SIG-M5 treated with dmso at 0.1 percent for 504 hours (cell line): ENCODE measurements at regions not wholly inside any gene's neighbourhood (a gene's known extent, or its start where the extent isn't known, plus 50 kb on each side); places are given as distances from the start of the nearest gene placed in this dataset.

Experiments
- DNase-seq: peaks from one replicate; lab custom pipeline; 2025; ENCODE audit not compliant: unreplicated experiment; lab: John Stamatoyannopoulos, UW

- DNase-seq = no peak
Measured at GRCh38 chr15:85889956-85890619, 95.4 kb upstream of the KLHL25 start.

GRCh38 chr15:85890620-85890980 lies 95.9 kb upstream of the KLHL25 start:
- DNase-seq = no peak

DNA sequence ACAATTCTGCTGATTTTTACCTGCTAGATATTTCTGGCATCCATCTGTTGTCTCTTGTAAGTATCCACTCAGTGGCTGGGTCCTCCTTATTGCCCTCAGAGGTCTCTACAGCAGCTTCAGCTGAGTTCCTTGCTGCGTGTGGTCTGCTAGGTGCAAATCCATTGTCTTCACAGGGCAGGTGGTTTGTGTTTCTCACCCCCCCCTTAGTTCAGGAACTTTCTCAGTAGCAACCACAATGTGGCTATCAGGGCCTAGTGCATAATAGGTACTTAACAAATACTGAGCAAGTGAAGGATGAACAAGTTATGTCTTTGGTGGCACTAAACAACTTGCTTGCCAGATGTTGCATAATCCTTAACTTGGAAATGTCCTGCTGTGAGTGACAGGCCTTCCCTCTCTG lies 96.7 kb upstream of the KLHL25 start:
- DNase-seq = no peak

DNA sequence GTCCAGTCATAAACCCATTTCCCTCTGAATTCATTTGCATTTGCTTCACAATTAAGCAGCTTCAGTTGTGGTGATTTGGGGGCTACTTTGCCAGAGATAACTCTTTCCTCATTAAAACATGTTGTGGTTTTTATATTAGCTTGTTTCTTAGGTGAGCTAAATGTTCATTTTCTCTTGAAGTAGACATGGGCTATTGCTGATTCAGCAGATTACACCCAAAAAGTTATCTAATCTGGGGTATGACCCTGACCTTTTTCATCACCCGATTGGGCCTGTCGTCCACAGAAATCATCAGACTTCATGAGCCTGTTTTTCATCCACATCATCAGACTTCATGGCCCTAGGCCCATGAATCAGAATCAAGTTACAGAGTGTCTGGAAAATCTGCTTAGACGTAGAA lies 97.5 kb upstream of the KLHL25 start:
- no peak for DNase-seq

DNA sequence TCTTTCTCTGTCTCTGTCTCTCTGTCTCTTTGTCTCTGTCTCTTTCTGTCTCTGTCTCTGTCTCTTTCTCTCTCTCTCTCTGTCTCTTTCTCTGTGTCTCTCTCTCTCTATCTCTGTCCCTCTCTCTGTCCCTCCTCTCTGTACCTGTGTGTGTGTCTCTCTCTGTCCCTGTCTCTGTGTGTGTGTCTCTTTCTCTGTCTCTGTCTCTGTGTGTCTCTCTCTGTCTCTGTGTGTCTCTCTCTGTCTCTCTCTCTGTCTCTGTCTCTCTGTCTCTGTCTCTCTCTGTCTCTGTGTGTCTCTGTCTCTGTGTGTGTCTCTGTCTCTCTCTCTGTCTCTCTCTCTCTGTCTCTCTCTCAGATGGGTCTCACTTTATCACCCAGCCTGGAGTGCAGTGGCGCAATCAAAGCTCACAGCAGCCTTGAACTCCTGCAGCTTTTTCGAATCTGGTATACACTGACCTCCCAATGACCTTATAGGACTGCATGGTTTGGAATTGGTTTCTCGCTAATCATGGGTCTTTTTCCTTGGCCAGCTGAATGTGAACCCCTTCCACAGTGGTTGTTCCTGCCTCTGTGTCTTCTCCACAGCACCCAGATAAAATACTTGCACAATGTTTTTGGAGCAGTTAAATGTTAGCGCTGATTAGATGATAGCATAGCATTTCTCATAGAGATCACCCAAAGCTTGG lies 102.6 kb upstream of the KLHL25 start:
- DNase-seq = no peak

DNA sequence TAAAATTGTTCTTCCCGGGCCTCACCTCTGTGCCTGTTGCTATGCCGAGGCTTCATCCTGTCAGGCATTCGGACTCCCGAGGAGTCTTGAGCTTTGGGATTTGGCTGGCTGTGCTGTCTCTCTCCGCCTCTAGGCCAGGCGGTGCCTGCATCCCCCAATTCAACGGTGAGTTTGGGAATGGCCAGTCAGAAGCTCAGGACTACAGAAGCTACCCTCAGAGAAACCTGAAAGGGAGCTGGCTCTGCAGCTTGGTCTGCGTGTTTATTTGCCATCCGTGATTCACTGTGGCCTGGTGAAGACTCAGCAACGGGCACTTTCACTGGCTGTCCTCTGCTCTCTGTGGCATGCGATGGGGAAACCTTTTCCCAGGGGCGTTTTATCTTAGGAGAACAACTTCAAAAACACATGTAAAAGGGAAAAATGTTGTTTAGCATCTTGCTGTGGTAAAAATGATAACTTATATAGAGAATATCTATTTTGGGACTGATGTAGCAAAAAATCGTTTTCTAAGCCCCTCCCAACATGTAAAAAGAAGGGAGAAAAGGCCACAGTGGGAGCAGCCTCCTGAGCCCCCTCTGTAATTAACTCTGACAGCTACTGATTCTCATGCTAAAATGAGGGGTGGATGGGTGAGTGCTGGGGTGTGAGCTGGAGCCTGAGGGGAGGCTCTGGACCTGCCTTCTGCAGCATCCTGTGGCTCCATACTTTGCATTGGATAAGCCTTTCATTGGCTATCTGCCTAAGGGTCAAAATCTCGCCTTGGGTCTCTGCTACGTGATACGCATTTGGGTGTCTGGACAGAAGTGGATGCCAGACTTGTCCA lies 103.4 kb upstream of the KLHL25 start:
- no peak for DNase-seq

- DNase-seq = no peak
Measured at GRCh38 chr15:85899927-85900326, 105.2 kb upstream of the KLHL25 start.

DNA sequence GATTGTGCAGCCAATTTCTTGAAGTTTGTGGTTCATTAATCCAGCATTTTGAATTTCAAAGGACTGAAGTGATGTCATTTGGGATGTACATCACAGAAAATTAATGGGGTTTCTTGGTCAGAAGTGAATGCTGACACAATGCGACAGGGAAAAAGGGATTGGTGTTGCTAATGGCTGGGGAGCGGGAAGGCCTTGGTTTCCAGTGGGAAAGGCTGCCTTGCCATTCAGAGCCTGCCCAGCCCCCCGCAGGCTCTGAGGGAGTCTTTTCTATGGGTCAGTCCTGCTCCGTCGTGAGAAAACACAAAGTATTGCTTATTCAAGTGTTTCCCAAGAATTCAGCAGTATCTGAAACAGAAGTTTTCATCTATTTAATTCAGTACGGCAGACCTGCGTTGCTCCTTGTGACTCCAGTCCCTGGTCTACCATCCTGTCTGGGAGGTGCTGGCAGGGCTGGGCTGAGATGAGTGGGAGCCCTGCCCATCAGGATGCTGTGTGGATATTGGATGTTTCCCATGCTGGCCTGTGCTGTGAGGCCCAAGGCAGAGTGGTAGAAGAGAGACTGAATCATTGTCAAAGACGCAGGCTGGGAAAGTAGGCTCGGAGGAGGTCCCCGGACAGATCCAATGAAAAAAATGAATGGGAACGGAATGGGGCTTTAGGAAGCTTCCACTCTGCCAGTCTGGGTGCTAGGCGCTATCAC lies 111.2 kb upstream of the KLHL25 start:
- no peak for DNase-seq

- DNase-seq = no peak
Measured at GRCh38 chr15:85906640-85907039, 111.9 kb upstream of the KLHL25 start.

DNA sequence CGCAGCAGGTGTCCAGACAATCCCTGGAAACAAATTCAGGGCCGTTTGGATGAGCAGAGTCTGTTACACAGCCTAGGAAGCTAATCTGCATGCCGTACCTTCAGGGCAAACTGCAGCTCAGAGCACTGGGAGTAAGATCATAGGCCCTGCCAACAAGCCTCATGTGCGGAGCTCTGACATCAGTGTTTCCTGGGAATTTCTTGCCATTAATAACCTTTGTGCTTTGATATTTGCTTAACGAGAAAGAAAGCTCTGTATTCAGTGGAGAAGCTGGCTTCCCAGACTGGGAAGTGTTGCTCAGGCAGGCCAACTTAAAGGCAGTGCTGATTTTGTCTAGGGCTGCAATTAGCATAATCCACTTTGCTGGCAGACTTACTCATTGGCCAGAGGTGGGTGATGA lies 116.1 kb upstream of the KLHL25 start:
- no peak for DNase-seq

DNA sequence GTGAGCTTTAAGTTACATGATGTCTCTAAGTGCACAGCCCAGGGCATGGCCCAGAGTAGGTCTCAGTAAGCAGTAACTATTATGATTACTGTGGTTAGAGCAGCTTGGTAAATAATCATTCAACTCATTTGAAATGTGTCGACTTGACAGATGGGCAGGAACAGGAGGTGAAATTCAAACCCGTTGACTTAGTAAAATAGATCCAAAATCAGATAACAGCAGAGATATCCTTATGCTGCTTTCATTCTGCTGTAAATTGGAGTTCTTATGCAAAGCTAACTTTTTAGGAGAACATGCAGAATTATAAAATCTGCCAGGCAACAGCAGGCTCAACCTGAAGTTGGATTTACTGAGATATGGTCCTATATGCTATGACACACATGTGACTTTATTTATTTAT lies 118.7 kb upstream of the KLHL25 start:
- DNase-seq = no peak

DNA sequence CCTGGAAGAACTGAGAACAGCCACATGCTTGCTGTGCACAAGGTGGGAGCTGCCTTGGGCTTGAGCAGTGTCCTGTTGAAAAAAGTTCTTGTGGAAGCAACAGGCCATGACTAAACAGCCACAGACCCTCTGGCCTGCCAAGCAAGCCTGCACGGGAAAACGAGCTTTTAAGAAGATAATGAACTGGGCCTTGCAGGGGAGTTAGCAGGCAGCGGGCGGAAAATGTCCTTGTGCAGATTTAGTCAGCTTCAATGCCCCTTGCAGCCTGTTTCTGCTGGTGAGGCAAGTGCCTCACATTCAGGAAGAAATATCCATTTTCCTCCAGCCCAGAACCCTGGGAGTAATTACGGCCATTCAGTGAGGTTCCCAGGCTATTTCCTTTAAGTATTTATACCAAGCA lies 126.2 kb upstream of the KLHL25 start:
- no peak for DNase-seq

- no peak for DNase-seq
Measured at GRCh38 chr15:85924088-85924487, 129.4 kb upstream of the KLHL25 start.

DNA sequence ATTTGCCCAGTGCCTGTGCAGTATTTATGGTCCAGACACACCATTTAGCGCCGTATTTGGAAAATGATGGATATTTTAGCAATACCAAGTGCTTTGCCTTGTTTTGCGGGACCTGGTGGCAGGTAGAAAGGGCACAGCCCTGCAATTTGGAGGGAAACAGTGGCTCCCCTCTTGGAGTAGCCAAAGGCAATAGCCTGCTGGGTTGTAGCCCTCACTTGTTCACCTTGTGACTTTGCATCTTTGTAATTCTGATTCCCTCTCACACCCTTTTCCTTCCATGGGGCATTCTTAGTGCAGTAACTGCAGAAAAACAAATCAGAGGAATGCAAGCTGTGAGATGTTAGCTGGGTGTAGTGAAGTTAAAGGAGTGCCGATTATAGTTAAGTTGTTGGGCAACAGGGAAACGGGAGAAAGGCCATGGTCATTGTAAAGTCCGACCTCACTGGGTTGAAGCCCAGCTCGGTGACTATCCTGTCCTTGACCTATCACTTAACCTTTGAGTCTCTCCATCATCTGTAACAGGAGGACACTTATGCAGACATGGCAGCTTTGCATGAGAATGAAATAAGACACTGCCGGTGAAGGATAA lies 131.0 kb upstream of the KLHL25 start:
- no peak for DNase-seq

GRCh38 chr15:85926834-85927233 lies 132.1 kb upstream of the KLHL25 start:
- DNase-seq = no peak

DNA sequence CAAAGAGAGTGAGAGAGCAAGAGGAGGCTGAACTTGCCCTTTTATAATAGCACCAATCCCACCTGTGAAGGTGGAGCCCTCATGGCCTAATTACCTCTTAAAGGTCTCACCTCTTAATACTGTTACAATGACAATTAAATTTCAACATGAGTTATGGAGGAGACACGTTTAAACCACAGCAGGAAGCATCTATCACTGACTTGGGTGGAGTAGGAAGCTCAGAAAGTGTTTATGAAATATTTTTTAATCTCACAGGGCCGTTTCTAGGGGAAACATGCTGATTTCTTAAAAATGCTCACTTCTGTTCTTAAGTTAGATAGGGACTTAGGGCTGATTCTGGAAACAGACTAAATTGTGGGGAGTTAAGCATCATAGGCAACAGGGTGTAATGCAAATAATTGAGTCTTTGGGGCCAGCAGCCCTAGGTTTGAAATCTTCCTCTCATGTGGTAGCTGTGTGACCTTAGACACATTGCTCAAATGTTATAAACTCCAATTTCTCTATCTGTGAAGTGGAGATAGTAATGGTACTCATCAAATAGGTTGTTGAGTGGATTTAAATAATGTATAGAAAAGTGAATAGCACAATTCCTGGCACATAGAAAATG lies 133.3 kb upstream of the KLHL25 start:
- no peak for DNase-seq

DNA sequence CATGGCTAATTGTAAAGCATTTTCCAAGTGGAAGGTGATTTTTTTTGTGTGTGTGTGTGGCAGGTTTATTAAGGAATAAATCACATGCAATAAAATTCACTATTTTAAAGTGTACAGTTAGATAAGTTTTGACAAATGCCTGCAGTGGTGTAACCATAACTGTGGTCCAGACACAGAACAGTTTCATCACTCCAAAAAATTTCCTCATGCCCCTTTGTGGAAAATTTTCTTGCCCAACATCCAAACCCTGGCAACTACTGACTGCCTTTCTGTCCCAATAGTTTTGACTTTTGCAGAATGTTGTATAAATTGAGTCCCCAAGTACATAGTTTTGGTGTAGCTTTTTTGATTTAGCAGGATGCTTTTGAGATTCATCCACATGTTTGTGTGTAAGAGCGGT lies 135.1 kb upstream of the KLHL25 start:
- no peak for DNase-seq

DNA sequence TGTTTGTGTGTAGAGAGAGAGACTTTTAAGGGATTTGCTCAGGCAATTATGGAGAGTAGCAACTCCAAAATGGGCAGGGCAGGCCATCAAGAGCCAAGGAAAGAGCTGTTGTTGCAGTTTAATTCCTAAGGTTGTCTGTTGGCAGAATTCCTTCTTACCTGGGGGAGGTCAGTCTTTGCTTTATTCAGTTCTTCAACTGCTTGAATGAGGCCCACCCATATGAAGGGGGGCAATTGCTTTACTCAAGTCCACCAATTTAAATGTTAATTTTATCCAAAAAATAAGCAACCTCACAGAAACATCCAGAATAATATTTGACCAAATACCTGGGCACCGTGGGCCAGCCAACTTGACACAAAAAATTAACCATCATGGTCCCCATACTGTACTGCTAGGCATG lies 137.7 kb upstream of the KLHL25 start:
- DNase-seq = no peak

- DNase-seq = no peak
Measured at GRCh38 chr15:85934691-85935090, 140.0 kb upstream of the KLHL25 start.

- no peak for DNase-seq
Measured at GRCh38 chr15:85935182-85935581, 140.5 kb upstream of the KLHL25 start.

- DNase-seq = no peak
Measured at GRCh38 chr15:85937661-85938060, 142.0 kb upstream of the AGBL1 start.
